DND-41 (cell line): ENCODE measurements at regions not wholly inside any gene's neighbourhood (a gene's known extent, or its start where the extent isn't known, plus 50 kb on each side); places are given as distances from the start of the nearest gene placed in this dataset.

ENCODE experiments used
- CTCF ChIP-seq: IDR thresholded peaks from 2 replicates; pipeline ENCODE4 v1.5.1; 2012; ENCODE audit warnings: borderline replicate concordance, low read length, moderate library complexity, mild to moderate bottlenecking; ENCODE audit not compliant: poor library complexity, severe bottlenecking; ENCODE audit errors: extremely low read depth
- EZH2 ChIP-seq: IDR thresholded peaks from 3 replicates; pipeline ENCODE4 v1.6.1; 2012; ENCODE audit warnings: borderline replicate concordance, low read depth, mild to moderate bottlenecking, moderate library complexity, low read length, inconsistent platforms; ENCODE audit not compliant: severe bottlenecking

GRCh38 chr16:80277182-80277581 is 263.6 kb upstream of the DYNLRB2 start:
- no peak for TF ChIP-seq CTCF
- no peak for TF ChIP-seq EZH2
